NCI-H748 treated with DMSO at 0.1 percent for 48 hours (cell line): ENCODE measurements at regions not wholly inside any gene's neighbourhood (a gene's known extent, or its start where the extent isn't known, plus 50 kb on each side); places are given as distances from the start of the nearest gene placed in this dataset.
"Not testable (repeated sequence)": the region's sequence is repeated elsewhere in the genome, so short reads cannot be mapped to it uniquely, and the experiment has no call there.

Source experiments
- DNase-seq: peaks from one replicate; lab custom pipeline; 2025; lab: John Stamatoyannopoulos, UW

- no peak for DNase-seq
These were observed 78.3 kb upstream of the ZNF280D start for GRCh38 chr15:56811586-56811985.

GRCh38 chr15:56808160-56808559, 74.9 kb upstream of the ZNF280D start:
- DNase-seq = no peak

- DNase-seq = no peak
These were observed 72.8 kb upstream of the ZNF280D start for GRCh38 chr15:56806148-56806536.

GRCh38 chr15:56805466-56806147, 72.3 kb upstream of the ZNF280D start:
- DNase-seq = no peak

- DNase-seq = no peak
These were observed 71.6 kb upstream of the ZNF280D start for GRCh38 chr15:56804938-56805337.

- DNase-seq = no peak
These were observed 71.0 kb upstream of the ZNF280D start for GRCh38 chr15:56804279-56804678.

- DNase-seq = no peak
These were observed 68.9 kb upstream of the ZNF280D start for GRCh38 chr15:56802161-56802560.

GRCh38 chr15:56798639-56799038, 65.3 kb upstream of the ZNF280D start:
- DNase-seq = no peak

- DNase-seq = no peak
These were observed 64.5 kb upstream of the ZNF280D start for GRCh38 chr15:56797720-56798275.

- DNase-seq = no peak
These were observed 62.2 kb upstream of the ZNF280D start for GRCh38 chr15:56795502-56795901.

- no peak for DNase-seq
These were observed 61.4 kb upstream of the ZNF280D start for GRCh38 chr15:56794553-56795329.

- no peak for DNase-seq
These were observed 60.9 kb upstream of the ZNF280D start for GRCh38 chr15:56794165-56794552.

GRCh38 chr15:56792211-56792610, 58.9 kb upstream of the ZNF280D start:
- no peak for DNase-seq

- DNase-seq = not testable (repeated sequence)
These were observed 58.2 kb upstream of the ZNF280D start for GRCh38 chr15:56791521-56791920.

GRCh38 chr15:56788359-56788758, 55.0 kb upstream of the ZNF280D start:
- DNase-seq = no peak

- no peak for DNase-seq
These were observed 53.7 kb upstream of the ZNF280D start for GRCh38 chr15:56786966-56787365.

GRCh38 chr15:56783857-56784661, 50.8 kb upstream of the ZNF280D start:
- DNase-seq = no peak

- DNase-seq = no peak
These were observed 50.0 kb upstream of the ZNF280D start for GRCh38 chr15:56783156-56783856.
